ENCODE measurements at regions not wholly inside any gene's neighbourhood (a gene's known extent, or its start where the extent isn't known, plus 50 kb on each side); places are given as distances from the start of the nearest gene placed in this dataset.

DNA sequence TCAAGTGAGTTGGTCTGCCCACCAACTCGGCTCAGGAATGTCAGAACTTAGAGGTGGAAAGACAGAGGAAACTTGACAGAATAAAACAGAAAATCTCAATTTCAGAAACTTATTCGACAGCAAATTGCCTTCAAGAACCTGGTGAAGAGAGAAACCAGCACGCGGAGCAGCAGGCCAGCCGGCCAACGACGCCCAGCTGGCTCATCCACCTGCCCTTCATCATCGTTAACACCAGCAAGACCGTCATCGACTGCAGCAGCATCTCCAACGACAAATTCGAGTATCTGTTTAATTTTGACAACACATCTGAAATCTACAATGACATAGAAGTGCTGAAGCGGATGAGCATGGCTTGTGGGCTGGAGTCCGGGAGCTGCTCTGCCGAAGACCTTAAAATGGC, 350.8 kb upstream of the CAMK1G start:
- TF ChIP-seq, protein P1, sequence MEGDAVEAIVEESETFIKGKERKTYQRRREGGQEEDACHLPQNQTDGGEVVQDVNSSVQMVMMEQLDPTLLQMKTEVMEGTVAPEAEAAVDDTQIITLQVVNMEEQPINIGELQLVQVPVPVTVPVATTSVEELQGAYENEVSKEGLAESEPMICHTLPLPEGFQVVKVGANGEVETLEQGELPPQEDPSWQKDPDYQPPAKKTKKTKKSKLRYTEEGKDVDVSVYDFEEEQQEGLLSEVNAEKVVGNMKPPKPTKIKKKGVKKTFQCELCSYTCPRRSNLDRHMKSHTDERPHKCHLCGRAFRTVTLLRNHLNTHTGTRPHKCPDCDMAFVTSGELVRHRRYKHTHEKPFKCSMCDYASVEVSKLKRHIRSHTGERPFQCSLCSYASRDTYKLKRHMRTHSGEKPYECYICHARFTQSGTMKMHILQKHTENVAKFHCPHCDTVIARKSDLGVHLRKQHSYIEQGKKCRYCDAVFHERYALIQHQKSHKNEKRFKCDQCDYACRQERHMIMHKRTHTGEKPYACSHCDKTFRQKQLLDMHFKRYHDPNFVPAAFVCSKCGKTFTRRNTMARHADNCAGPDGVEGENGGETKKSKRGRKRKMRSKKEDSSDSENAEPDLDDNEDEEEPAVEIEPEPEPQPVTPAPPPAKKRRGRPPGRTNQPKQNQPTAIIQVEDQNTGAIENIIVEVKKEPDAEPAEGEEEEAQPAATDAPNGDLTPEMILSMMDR (IDR thresholded peaks at IDR 0.05): no peak
- TF ChIP-seq ZFX (IDR thresholded peaks at IDR 0.05; ENCODE audit: borderline replicate concordance): no peak
